Vagina (tissue), 2 donors: ENCODE measurements at regions not wholly inside any gene's neighbourhood (a gene's known extent, or its start where the extent isn't known, plus 50 kb on each side); places are given as distances from the start of the nearest gene placed in this dataset.

Source experiments
- POLR2A ChIP-seq, 2 donors: fragments of 450-650 bp; IDR thresholded peaks; one replicate each; pipeline ENCODE4 v1.6.1; 2017; ENCODE audit warnings: antibody characterized with exemption in 2 of 2, mild to moderate bottlenecking in 2 of 2, moderate library complexity in 2 of 2
- POLR2AphosphoS5 ChIP-seq, 2 donors: sonication (generic); formaldehyde crosslinking; IDR thresholded peaks; one replicate each; pipeline ENCODE4 v1.9.0; 2017; ENCODE audit warnings: antibody characterized with exemption in 2 of 2, mild to moderate bottlenecking in 2 of 2, low read depth in 1 of 2; ENCODE audit not compliant: insufficient read depth in 1 of 2
- TF ChIP-seq, protein P1 (sequence below), 3 experiments: fragments of 450-650 bp in 2 of 3; fragments of 200-600 bp in 1 of 3; sonication (generic) in 1 of 3; IDR thresholded peaks; one replicate each; pipeline ENCODE4 v1.5.1; 2017 to 2019; ENCODE audit warnings: antibody characterized with exemption in 3 of 3, mild to moderate bottlenecking in 2 of 3, moderate library complexity in 2 of 3

DNA sequence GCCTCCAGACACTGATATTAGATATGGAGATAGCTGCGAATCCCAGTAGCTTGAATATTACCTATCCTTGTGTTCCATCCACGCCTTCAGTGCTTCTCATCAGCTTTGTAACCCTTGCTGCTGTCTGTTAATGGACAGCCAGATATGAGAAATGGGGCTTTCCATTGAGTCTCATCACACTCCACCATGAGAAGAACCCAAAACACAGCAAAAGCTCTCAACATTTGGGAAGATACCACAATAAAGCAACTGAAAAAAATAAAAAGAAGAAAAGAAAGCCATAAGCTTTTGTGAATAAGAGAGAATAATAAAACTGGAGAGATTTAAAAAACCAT lies 225.4 kb downstream of the GALC start:
- TF ChIP-seq, protein P1, sequence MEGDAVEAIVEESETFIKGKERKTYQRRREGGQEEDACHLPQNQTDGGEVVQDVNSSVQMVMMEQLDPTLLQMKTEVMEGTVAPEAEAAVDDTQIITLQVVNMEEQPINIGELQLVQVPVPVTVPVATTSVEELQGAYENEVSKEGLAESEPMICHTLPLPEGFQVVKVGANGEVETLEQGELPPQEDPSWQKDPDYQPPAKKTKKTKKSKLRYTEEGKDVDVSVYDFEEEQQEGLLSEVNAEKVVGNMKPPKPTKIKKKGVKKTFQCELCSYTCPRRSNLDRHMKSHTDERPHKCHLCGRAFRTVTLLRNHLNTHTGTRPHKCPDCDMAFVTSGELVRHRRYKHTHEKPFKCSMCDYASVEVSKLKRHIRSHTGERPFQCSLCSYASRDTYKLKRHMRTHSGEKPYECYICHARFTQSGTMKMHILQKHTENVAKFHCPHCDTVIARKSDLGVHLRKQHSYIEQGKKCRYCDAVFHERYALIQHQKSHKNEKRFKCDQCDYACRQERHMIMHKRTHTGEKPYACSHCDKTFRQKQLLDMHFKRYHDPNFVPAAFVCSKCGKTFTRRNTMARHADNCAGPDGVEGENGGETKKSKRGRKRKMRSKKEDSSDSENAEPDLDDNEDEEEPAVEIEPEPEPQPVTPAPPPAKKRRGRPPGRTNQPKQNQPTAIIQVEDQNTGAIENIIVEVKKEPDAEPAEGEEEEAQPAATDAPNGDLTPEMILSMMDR (IDR thresholded peaks at IDR 0.05): no peak
- TF ChIP-seq POLR2A (IDR thresholded peaks at IDR 0.05) (no peak), POLR2AphosphoS5 (IDR thresholded peaks at IDR 0.05; ENCODE audit: insufficient read depth in 1 of 2, low read depth in 1 of 2) (no peak)
